ENCODE measurements at regions not wholly inside any gene's neighbourhood (a gene's known extent, or its start where the extent isn't known, plus 50 kb on each side); places are given as distances from the start of the nearest gene placed in this dataset.
"Not testable (repeated sequence)": the region's sequence is repeated elsewhere in the genome, so short reads cannot be mapped to it uniquely, and the experiment has no call there.

DNA sequence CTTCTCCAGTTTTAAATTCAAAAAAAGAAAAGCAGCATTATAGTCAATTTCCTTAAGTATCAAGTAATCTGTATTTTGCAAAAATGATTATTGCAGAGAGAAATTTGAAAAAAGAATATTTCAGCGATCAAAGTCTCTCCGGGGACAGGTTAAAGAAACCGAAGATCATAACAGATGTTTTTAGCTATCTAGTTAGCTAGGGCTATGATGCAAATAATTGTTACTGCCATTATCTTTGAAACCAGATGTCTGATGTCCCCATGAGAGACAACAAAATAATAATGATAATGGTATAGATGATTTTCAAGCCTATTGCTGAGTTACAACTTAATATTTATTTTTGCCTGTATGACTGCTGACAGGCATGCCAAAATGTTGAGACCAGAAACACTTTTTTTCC lies 1326.0 kb downstream of the PLA2G4A start:
- Histone ChIP-seq H3K36me3 (ENCODE audit: insufficient read depth, low read length) (no peaks in the 10 kb centered on the region), H3K9me3 (ENCODE audit: low read depth, low read length) (no peaks in the 10 kb centered on the region), H3K9ac (ENCODE audit: insufficient read length) (no peak overlapping the region), H3K27ac (no peak overlapping the region), H3K4me3 (no peak overlapping the region)
- TF ChIP-seq EZH2 (IDR thresholded peaks at IDR 0.05): no peak
- TF ChIP-seq POLR2AphosphoS5 (IDR thresholded peaks at IDR 0.05; ENCODE audit: borderline replicate concordance, low read depth, low read length): no peak
- no peak for TF ChIP-seq FOXP2 (optimal IDR thresholded peaks at IDR 0.05; ENCODE audit: control extremely low read depth, extremely low read length, insufficient read depth)
- DNase-seq (ENCODE audit: low read depth, low spot score): no peak

DNA sequence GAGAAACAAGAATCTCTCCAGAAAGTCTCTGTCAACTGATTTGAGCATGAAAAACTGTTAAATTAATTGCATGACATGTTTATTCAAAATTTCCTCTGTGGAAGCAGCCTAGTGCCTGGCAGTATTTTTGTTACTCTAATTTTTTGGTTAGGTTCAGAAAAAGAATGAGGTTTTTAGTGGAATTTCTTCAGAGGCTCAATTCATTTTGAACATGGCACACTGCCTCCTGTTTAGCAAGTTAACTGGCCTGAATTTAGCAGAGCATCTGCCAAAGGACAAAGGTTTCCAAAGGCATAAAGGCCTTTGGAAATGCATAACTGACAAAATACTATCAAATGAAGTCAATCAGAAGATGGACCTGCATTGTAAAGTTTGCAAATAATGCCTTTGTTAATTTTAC lies 1326.5 kb downstream of the PLA2G4A start:
- no peaks in the 10 kb centered on the region for H3K9me3 ChIP-seq (ENCODE audit: low read depth, low read length)
- H3K9ac ChIP-seq (ENCODE audit: insufficient read length): no peak overlapping the region
- TF ChIP-seq EZH2 (IDR thresholded peaks at IDR 0.05): no peak
- no peak for TF ChIP-seq FOXP2 (optimal IDR thresholded peaks at IDR 0.05; ENCODE audit: control extremely low read depth, extremely low read length, insufficient read depth)
- TF ChIP-seq POLR2AphosphoS5 (IDR thresholded peaks at IDR 0.05; ENCODE audit: borderline replicate concordance, low read depth, low read length): no peak
- no peak overlapping the region for H3K27ac ChIP-seq
- DNase-seq (ENCODE audit: low read depth, low spot score): no peak
- H3K4me3 ChIP-seq: no peak overlapping the region
- H3K36me3 ChIP-seq (ENCODE audit: insufficient read depth, low read length): no peaks in the 10 kb centered on the region

GRCh38 chr1:188164459-188164858 lies 1335.7 kb downstream of the PLA2G4A start:
- Histone ChIP-seq H3K27ac (no peak overlapping the region), H3K4me3 (no peak overlapping the region), H3K9me3 (ENCODE audit: low read depth, low read length) (no peaks in the 10 kb centered on the region), H3K9ac (ENCODE audit: insufficient read length) (no peak overlapping the region), H3K36me3 (ENCODE audit: insufficient read depth, low read length) (no peaks in the 10 kb centered on the region)
- TF ChIP-seq POLR2AphosphoS5 (IDR thresholded peaks at IDR 0.05; ENCODE audit: borderline replicate concordance, low read depth, low read length) (no peak), EZH2 (IDR thresholded peaks at IDR 0.05) (no peak), FOXP2 (optimal IDR thresholded peaks at IDR 0.05; ENCODE audit: control extremely low read depth, extremely low read length, insufficient read depth) (no peak)
- DNase-seq (ENCODE audit: low read depth, low spot score): no peak

- TF ChIP-seq FOXP2 (optimal IDR thresholded peaks at IDR 0.05; ENCODE audit: control extremely low read depth, extremely low read length, insufficient read depth): no peak
- TF ChIP-seq EZH2 (IDR thresholded peaks at IDR 0.05): no peak
- TF ChIP-seq POLR2AphosphoS5 (IDR thresholded peaks at IDR 0.05; ENCODE audit: borderline replicate concordance, low read depth, low read length): no peak
- no peak for DNase-seq (ENCODE audit: low read depth, low spot score)
- Histone ChIP-seq H3K4me3 (no peak overlapping the region), H3K27ac (no peak overlapping the region), H3K9ac (ENCODE audit: insufficient read length) (no peak overlapping the region), H3K36me3 (ENCODE audit: insufficient read depth, low read length) (no peaks in the 10 kb centered on the region), H3K9me3 (ENCODE audit: low read depth, low read length) (no peaks in the 10 kb centered on the region)
These were observed 1337.9 kb downstream of the PLA2G4A start for GRCh38 chr1:188166654-188167053.

DNA sequence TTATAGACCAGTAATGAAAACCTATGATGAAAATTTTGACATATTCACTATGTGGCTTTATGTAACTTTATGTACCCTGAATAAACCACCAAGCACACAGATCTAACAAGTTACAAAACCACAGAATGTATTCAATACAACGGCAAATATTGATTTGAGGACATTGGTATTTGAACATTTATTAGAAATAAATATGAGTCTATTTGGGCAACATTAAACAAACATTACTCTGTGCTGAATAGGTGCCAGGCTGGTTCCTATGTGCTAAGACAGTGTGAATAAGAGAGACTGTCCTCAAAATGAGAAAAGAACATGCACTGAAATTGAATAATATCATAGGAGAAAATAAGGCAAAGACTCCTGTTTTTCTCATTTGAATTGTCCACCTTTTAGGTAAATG lies 1341.2 kb downstream of the PLA2G4A start:
- no peak for TF ChIP-seq EZH2 (IDR thresholded peaks at IDR 0.05)
- TF ChIP-seq FOXP2 (optimal IDR thresholded peaks at IDR 0.05; ENCODE audit: control extremely low read depth, extremely low read length, insufficient read depth): no peak
- Histone ChIP-seq H3K36me3 (ENCODE audit: insufficient read depth, low read length) (no peaks in the 10 kb centered on the region), H3K4me3 (no peak overlapping the region), H3K27ac (no peak overlapping the region), H3K9ac (ENCODE audit: insufficient read length) (no peak overlapping the region), H3K9me3 (ENCODE audit: low read depth, low read length) (no peaks in the 10 kb centered on the region)
- DNase-seq (ENCODE audit: low read depth, low spot score): no peak

DNA sequence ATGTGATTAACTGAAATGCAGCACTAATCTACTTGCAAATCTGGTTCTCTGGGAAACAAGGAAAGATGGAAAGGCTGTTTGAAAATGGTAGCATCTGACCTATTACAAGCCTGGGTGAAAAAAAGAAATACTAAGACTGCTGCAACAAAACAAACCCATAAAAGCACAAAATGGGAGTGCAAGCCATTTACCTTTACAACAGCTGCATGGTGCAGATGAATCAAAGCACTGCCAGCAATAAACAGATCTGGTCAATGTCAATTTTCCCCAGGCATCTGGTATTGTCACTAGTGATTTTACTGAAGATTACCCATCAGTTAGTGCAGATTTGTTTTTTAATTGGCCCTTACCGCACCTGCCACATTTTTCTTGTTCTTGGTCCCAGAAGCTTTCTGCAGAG lies 1341.7 kb downstream of the PLA2G4A start:
- DNase-seq (ENCODE audit: low read depth, low spot score): no peak
- Histone ChIP-seq H3K9me3 (ENCODE audit: low read depth, low read length) (no peaks in the 10 kb centered on the region), H3K27ac (no peak overlapping the region), H3K4me3 (no peak overlapping the region), H3K9ac (ENCODE audit: insufficient read length) (no peak overlapping the region), H3K36me3 (ENCODE audit: insufficient read depth, low read length) (no peaks in the 10 kb centered on the region)
- TF ChIP-seq EZH2 (IDR thresholded peaks at IDR 0.05) (no peak), FOXP2 (optimal IDR thresholded peaks at IDR 0.05; ENCODE audit: control extremely low read depth, extremely low read length, insufficient read depth) (no peak), POLR2AphosphoS5 (IDR thresholded peaks at IDR 0.05; ENCODE audit: borderline replicate concordance, low read depth, low read length) (no peak)

DNA sequence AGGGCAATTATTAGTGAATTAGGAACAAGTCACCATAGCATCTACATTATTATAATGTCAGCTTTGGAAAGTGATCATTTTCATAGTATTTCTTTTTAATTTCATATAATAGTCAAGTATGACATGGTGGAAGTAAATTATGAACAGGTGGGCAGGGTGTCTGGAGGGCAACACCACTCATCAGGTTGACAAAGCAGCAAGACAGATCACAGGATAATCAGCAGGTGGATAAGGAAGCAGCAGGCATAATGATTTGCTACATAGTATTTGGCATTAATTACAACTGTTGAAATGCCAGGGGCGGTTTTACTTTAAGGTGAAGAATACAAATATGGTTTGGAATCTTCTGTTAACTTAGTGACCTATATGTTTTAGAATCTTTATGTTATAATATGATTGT lies 1342.2 kb downstream of the PLA2G4A start:
- H3K27ac ChIP-seq: no peak overlapping the region
- H3K9ac ChIP-seq (ENCODE audit: insufficient read length): no peak overlapping the region
- H3K4me3 ChIP-seq: no peak overlapping the region
- H3K36me3 ChIP-seq (ENCODE audit: insufficient read depth, low read length): no peaks in the 10 kb centered on the region
- DNase-seq (ENCODE audit: low read depth, low spot score): no peak
- no peaks in the 10 kb centered on the region for H3K9me3 ChIP-seq (ENCODE audit: low read depth, low read length)
- TF ChIP-seq POLR2AphosphoS5 (IDR thresholded peaks at IDR 0.05; ENCODE audit: borderline replicate concordance, low read depth, low read length): no peak
- no peak for TF ChIP-seq EZH2 (IDR thresholded peaks at IDR 0.05)
- TF ChIP-seq FOXP2 (optimal IDR thresholded peaks at IDR 0.05; ENCODE audit: control extremely low read depth, extremely low read length, insufficient read depth): no peak

DNA sequence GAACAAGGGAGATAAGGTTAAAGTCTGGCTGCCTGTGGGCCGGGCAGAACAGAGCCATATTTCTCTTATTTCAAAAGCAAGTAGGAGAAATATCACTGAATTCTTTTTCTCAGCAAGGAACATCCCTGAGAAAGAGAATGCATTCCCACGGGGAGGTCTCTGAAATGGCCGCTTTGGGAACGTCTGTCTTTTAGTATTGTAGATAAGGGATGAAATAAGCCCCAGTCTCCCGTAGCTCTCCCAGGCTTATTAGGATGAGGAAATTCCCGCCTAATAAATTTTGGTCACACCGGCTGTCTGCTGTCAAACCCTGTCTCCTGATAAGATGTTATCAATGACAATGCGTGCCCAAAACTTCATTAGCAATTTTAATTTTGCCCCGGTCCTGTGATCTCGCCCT lies 1353.3 kb downstream of the PLA2G4A start:
- not testable (repeated sequence) for H3K4me3 ChIP-seq; H3K27ac ChIP-seq; DNase-seq (ENCODE audit: low read depth, low spot score); H3K36me3 ChIP-seq (ENCODE audit: insufficient read depth, low read length); H3K9me3 ChIP-seq (ENCODE audit: low read depth, low read length); H3K9ac ChIP-seq (ENCODE audit: insufficient read length)

DNA sequence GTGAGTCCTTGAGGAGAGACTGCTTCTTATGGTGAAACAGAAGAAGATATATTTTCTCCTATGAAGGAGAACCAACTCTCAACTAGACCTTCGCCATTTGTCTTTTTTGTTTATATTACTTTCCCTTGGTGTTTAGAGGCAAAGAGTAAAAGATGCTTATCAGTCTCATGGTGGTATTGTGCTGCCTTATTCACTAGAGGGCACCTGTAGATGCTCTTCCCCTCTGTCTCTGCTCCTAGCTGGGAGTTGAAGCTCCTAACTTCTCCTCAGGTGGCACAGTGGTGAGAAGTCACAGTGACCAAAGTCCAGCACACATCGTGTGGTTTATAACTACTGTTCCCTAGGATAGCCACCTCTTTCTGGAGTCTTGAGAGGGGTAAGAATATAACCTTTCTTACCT lies 1359.6 kb downstream of the PLA2G4A start:
- H3K27ac ChIP-seq: no peak overlapping the region
- H3K9ac ChIP-seq (ENCODE audit: insufficient read length): no peak overlapping the region
- no peaks in the 10 kb centered on the region for H3K36me3 ChIP-seq (ENCODE audit: insufficient read depth, low read length)
- no peak for DNase-seq (ENCODE audit: low read depth, low spot score)
- H3K9me3 ChIP-seq (ENCODE audit: low read depth, low read length): no peaks in the 10 kb centered on the region
- H3K4me3 ChIP-seq: no peak overlapping the region
- TF ChIP-seq EZH2 (IDR thresholded peaks at IDR 0.05) (no peak), FOXP2 (optimal IDR thresholded peaks at IDR 0.05; ENCODE audit: control extremely low read depth, extremely low read length, insufficient read depth) (no peak), POLR2AphosphoS5 (IDR thresholded peaks at IDR 0.05; ENCODE audit: borderline replicate concordance, low read depth, low read length) (no peak)

Data from SK-N-MC (cell line).